GM12878 (cell line): ENCODE measurements at regions not wholly inside any gene's neighbourhood (a gene's known extent, or its start where the extent isn't known, plus 50 kb on each side); places are given as distances from the start of the nearest gene placed in this dataset. TPM values are rescaled to one million over a fixed set of nuclear protein-coding genes. Genes with fewer than 3 reads are reported as not detected.

ENCODE experiments used
- ATAC-seq: fragments of 200-7000 bp; cut with Tn5 transposase; 3 replicates; pipeline ENCODE4 v1.9.1; 2020; ENCODE audit warnings: mild to moderate bottlenecking, moderate library complexity
- BruUV-seq: library from RNA; stranded (reverse); fragments of 400-500 nt; replicated peaks from 2 replicates; lab custom pipeline; 2021; lab: Mats Ljungman, UMichigan
- CTCF ChIA-PET: fragments of 300-600 bp; sonication (Branson Sonifier 250); formaldehyde crosslinking; extraction: SDS; loops from one replicate; lab custom pipeline; 2021; ENCODE audit warnings: inconsistent platforms; lab: Yijun Ruan, JAX
- POLR2A ChIA-PET: fragments of 350-600 bp; formaldehyde crosslinking; extraction: SDS; loops from one replicate; lab custom pipeline; 2021; ENCODE audit warnings: inconsistent platforms; lab: Charles Lee
- RAD21 ChIA-PET: fragments of 300-600 bp; sonication (Branson Sonifier 250); formaldehyde crosslinking; loops from one replicate; lab custom pipeline; 2023; ENCODE audit warnings: antibody characterized with exemption; ENCODE audit not compliant: unreplicated experiment; lab: Charles Lee
- SMC1A ChIA-PET: fragments of 300-600 bp; sonication (Branson Sonifier 250); formaldehyde crosslinking; loops from one replicate; lab custom pipeline; 2023; ENCODE audit not compliant: unreplicated experiment, uncharacterized antibody; lab: Charles Lee
- DNase-seq: peaks from one replicate; pipeline ENCODE4 v3.0.0-alpha.2; 2011; ENCODE audit warnings: low read depth, low spot score
- FAIRE-seq: peaks from 3 replicates; lab custom pipeline; 2011; peaks lifted over from hg19 to GRCh38; lab: Jason Lieb, UNC
- H2AFZ ChIP-seq: 2 replicates; pipeline ENCODE4 v1.6.0; 2011; ENCODE audit warnings: low read depth, low read length, control low read depth; ENCODE audit not compliant: control insufficient read depth
- H3K27ac ChIP-seq: 2 replicates; pipeline ENCODE4 v1.5.1; 2011; ENCODE audit warnings: control low read depth; ENCODE audit not compliant: control insufficient read depth, insufficient read depth
- H3K27me3 ChIP-seq, 2 experiments: replicated peaks in 1 of 2; 2 replicates each; pipeline versions ENCODE4 v1.6.0 to v1.6.1; 2011; ENCODE audit warnings: low read length in 1 of 2; ENCODE audit not compliant: control insufficient read depth in 2 of 2, insufficient read depth in 2 of 2
- H3K36me3 ChIP-seq, 2 experiments: 2 replicates each; pipeline ENCODE4 v1.5.1; 2011; ENCODE audit warnings: low read length in 1 of 2; ENCODE audit not compliant: control insufficient read depth in 2 of 2, insufficient read depth in 2 of 2
- H3K4me1 ChIP-seq: 2 replicates; pipeline ENCODE4 v1.6.1; 2011; ENCODE audit warnings: mild to moderate bottlenecking, low read length, moderate library complexity, mixed read lengths; ENCODE audit not compliant: control insufficient read depth, insufficient read depth
- H3K4me2 ChIP-seq: 2 replicates; pipeline ENCODE4 v1.6.0; 2011; ENCODE audit warnings: control low read depth; ENCODE audit not compliant: control insufficient read depth, insufficient read depth
- H3K4me3 ChIP-seq: fragments of 200-600 bp; sonication (generic); 2 replicates; pipeline ENCODE4 v1.5.1; 2016
- H3K79me2 ChIP-seq: 2 replicates; pipeline ENCODE4 v1.6.0; 2011; ENCODE audit warnings: low read length; ENCODE audit not compliant: control insufficient read depth, insufficient read depth
- H3K9ac ChIP-seq: 2 replicates; pipeline ENCODE4 v1.8.0; 2011; ENCODE audit warnings: low read length, control low read depth, mixed read lengths; ENCODE audit not compliant: control insufficient read depth, insufficient read depth
- H3K9me3 ChIP-seq: replicated peaks from 3 replicates; pipeline ENCODE4 v1.5.1; 2011; ENCODE audit warnings: mild to moderate bottlenecking, low read length; ENCODE audit not compliant: control insufficient read depth, insufficient read depth
- H4K20me1 ChIP-seq: 2 replicates; pipeline ENCODE4 v1.6.0; 2011; ENCODE audit not compliant: control insufficient read depth, insufficient read depth
- ASH2L ChIP-seq: fragments of 300-600, 200-600 bp; sonication (generic); IDR thresholded peaks from 2 replicates; pipeline ENCODE4 v1.6.1; 2017; ENCODE audit warnings: low read depth, mild to moderate bottlenecking, borderline replicate concordance
- CHD4 ChIP-seq: fragments of 200-600 bp; sonication (generic); IDR thresholded peaks from 2 replicates; pipeline ENCODE4 v1.6.1; 2016; ENCODE audit warnings: mild to moderate bottlenecking
- MEF2B ChIP-seq: fragments of 450-650 bp; IDR thresholded peaks from 2 replicates; pipeline ENCODE4 v1.6.1; 2018; ENCODE audit warnings: mild to moderate bottlenecking, moderate library complexity; ENCODE audit not compliant: partially characterized antibody, poor library complexity, severe bottlenecking
- TCF3 ChIP-seq: IDR thresholded peaks from 2 replicates; pipeline ENCODE4 v1.6.1; 2012; ENCODE audit warnings: low read depth, mild to moderate bottlenecking, low read length, borderline replicate concordance; ENCODE audit not compliant: insufficient read depth
- ZNF384 ChIP-seq: IDR thresholded peaks from 2 replicates; pipeline ENCODE4 v1.6.1; 2012; ENCODE audit warnings: low read depth, mild to moderate bottlenecking, low read length, improper control_type of control experiment, borderline replicate concordance
- WGBS: methylation state at CpG from one replicate; pipeline ENCODE4 v1.1.6; 2016; ENCODE audit warnings: low lambda C conversion rate; ENCODE audit not compliant: insufficient replicate concordance, insufficient coverage; ENCODE audit errors: missing lambda C conversion rate; 5-methylcytosine and 5-hydroxymethylcytosine counted together
- in situ Hi-C: fragments of 300-500 bp; cut with MboI; formaldehyde crosslinking; loops from 9 replicates; pipeline ENCODE4 v1.14.3; 2018; ENCODE audit warnings: mixed read lengths
- intact Hi-C: fragments of 100-400 bp; cut with micrococcal nuclease; formaldehyde crosslinking; loops from one replicate; pipeline ENCODE4 v1.14.2; 2022; ENCODE audit not compliant: unreplicated experiment
- small RNA-seq: library from RNA; depleted of rRNA; stranded (forward); fragments of <200 nt; gene quantifications from one replicate; pipeline ENCODE3, GENCODE V24; 2014
- TF ChIP-seq, protein P1 (sequence below): fragments of 450-650 bp; formaldehyde crosslinking; IDR thresholded peaks from 2 replicates; pipeline ENCODE4 v1.4.0; 2020; ENCODE audit warnings: mild to moderate bottlenecking, moderate library complexity

DNA sequence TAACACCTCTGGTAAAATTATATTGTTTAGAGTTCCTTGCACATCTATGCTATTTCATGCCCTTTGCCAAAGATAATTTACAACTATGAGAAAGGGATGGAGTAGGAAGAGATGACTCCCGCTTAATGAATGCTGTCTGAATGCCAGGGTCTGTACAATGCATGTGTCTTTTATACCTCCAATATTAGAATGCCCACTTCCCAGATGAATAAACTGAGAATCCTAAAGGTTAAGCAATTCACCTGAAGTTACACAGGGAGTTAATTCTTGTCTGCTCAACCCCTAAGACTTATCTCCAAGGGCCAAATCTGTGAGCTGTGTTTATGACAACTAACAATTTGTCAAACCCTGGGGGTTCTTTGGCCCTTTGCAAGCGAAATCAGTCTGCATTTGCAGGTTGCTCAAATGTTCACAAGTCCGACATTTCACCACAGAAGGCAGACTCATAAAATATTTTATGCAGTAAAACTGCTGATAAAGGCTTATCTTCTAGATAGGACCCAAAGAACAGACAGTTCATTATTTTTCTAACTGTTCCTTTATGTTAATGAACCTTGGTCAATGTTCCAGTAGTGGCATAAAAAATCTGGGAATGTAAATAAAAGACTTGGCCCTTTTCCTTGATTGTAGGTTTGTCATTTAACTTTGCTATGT lies 50.2 kb upstream of the ATP1A1 start:
- in situ Hi-C loops, result no loop called here
- H3K4me1 ChIP-seq, result peaks cover 6% of the 10 kb centered on the region
- no peak for DNase-seq
- no peak for FAIRE-seq
- H3K36me3 ChIP-seq, result no peaks in the 10 kb centered on the region
- no peak overlapping the region for H3K27ac ChIP-seq
- ChIA-PET RAD21 (no interaction called here), SMC1A (interaction anchor here (1.6 kb wide), 1 partner anchor 10 kb away, joined by 4 read pairs; no protein-coding TSS in a partner anchor), POLR2A (no interaction called here), CTCF (interaction anchor here (1.2 kb wide), 1 partner anchor 28 kb away, joined by 3 read pairs; no protein-coding TSS in a partner anchor)
- H3K27me3 ChIP-seq, result no peaks in the 10 kb centered on the region; a peak in 1 of 4 replicates
- no TSS peak for BruUV-seq
- H3K9me3 ChIP-seq, result no peaks in the 10 kb centered on the region
- H3K9ac ChIP-seq, result no peak overlapping the region
- 15% methylated on average over 3 of the region's 3 CpGs for WGBS
- no peak overlapping the region for H2AFZ ChIP-seq
- TF ChIP-seq, protein P1, sequence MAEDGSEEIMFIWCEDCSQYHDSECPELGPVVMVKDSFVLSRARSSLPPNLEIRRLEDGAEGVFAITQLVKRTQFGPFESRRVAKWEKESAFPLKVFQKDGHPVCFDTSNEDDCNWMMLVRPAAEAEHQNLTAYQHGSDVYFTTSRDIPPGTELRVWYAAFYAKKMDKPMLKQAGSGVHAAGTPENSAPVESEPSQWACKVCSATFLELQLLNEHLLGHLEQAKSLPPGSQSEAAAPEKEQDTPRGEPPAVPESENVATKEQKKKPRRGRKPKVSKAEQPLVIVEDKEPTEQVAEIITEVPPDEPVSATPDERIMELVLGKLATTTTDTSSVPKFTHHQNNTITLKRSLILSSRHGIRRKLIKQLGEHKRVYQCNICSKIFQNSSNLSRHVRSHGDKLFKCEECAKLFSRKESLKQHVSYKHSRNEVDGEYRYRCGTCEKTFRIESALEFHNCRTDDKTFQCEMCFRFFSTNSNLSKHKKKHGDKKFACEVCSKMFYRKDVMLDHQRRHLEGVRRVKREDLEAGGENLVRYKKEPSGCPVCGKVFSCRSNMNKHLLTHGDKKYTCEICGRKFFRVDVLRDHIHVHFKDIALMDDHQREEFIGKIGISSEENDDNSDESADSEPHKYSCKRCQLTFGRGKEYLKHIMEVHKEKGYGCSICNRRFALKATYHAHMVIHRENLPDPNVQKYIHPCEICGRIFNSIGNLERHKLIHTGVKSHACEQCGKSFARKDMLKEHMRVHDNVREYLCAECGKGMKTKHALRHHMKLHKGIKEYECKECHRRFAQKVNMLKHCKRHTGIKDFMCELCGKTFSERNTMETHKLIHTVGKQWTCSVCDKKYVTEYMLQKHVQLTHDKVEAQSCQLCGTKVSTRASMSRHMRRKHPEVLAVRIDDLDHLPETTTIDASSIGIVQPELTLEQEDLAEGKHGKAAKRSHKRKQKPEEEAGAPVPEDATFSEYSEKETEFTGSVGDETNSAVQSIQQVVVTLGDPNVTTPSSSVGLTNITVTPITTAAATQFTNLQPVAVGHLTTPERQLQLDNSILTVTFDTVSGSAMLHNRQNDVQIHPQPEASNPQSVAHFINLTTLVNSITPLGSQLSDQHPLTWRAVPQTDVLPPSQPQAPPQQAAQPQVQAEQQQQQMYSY (CRISPR knock-in tag), result no peak
- no peak for TF ChIP-seq ZNF384
- no peak for TF ChIP-seq CHD4
- no peak for TF ChIP-seq TCF3
- no peak for TF ChIP-seq MEF2B
- no peak for TF ChIP-seq ASH2L
- H3K4me2 ChIP-seq, result no peak overlapping the region
- no peak for ATAC-seq
- H3K79me2 ChIP-seq, result no peaks in the 10 kb centered on the region
- intact Hi-C loops, result no loop called here
- H3K4me3 ChIP-seq, result no peak overlapping the region
- H4K20me1 ChIP-seq, result no peaks in the 10 kb centered on the region

Small RNA genes lying in the stretch of these regions (small RNA-seq; reads per million reads assigned to genes)
- gene RF00012, result not detected
